ENCODE measurements at regions not wholly inside any gene's neighbourhood (a gene's known extent, or its start where the extent isn't known, plus 50 kb on each side); places are given as distances from the start of the nearest gene placed in this dataset.
"Not testable (repeated sequence)": the region's sequence is repeated elsewhere in the genome, so short reads cannot be mapped to it uniquely, and the experiment has no call there.

- TF ChIP-seq, protein P1, sequence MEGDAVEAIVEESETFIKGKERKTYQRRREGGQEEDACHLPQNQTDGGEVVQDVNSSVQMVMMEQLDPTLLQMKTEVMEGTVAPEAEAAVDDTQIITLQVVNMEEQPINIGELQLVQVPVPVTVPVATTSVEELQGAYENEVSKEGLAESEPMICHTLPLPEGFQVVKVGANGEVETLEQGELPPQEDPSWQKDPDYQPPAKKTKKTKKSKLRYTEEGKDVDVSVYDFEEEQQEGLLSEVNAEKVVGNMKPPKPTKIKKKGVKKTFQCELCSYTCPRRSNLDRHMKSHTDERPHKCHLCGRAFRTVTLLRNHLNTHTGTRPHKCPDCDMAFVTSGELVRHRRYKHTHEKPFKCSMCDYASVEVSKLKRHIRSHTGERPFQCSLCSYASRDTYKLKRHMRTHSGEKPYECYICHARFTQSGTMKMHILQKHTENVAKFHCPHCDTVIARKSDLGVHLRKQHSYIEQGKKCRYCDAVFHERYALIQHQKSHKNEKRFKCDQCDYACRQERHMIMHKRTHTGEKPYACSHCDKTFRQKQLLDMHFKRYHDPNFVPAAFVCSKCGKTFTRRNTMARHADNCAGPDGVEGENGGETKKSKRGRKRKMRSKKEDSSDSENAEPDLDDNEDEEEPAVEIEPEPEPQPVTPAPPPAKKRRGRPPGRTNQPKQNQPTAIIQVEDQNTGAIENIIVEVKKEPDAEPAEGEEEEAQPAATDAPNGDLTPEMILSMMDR (IDR thresholded peaks at IDR 0.05) = not testable (repeated sequence)
- not testable (repeated sequence) for TF ChIP-seq ZFX (IDR thresholded peaks at IDR 0.05; ENCODE audit: borderline replicate concordance)
Measured at GRCh38 chr16:16942849-16943248, 527.9 kb downstream of the XYLT1 start.
